ENCODE measurements at regions not wholly inside any gene's neighbourhood (a gene's known extent, or its start where the extent isn't known, plus 50 kb on each side); places are given as distances from the start of the nearest gene placed in this dataset.

- intact Hi-C loops (cut with DNase I) = no loop called here
- DNase-seq (no peak), ATAC-seq (no peak)
- Histone ChIP-seq H3K27me3 (ENCODE audit: control insufficient read depth, insufficient read depth) (no peaks in the 10 kb centered on the region), H3K4me1 (ENCODE audit: control insufficient read depth, insufficient read depth, low read length) (no peaks in the 10 kb centered on the region), H3K9me3 (ENCODE audit: control insufficient read depth, low read length) (no peaks in the 10 kb centered on the region), H3K4me3 (ENCODE audit: low read length) (no peak overlapping the region), H3K27ac (ENCODE audit: low read length) (no peak overlapping the region)
- WGBS = 88% methylated on average over 2 of the region's 2 CpGs
Observed at GRCh38 chr9:2292733-2293132, 277.6 kb downstream of the SMARCA2 start.

DNA sequence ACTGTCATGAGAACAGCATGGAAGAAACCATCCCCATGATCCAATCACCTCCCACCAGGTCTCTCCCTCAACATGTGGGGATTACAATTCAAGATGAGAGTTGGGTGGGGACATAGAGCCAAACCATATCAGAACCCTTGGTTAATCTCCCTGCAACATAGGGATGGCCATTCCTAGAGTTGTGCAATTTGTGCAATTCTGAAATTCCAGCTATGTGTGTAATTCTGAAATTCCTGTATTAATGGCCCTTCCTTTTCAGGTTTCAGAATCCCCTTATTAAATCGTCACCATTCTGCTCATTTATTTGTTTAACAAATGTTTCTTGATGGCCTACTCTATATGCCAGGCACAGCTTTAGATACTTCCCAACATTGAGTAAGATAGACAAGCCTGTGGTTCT lies 282.6 kb downstream of the SMARCA2 start:
- 89% methylated on average over 1 of the region's 1 CpG for WGBS

DNA sequence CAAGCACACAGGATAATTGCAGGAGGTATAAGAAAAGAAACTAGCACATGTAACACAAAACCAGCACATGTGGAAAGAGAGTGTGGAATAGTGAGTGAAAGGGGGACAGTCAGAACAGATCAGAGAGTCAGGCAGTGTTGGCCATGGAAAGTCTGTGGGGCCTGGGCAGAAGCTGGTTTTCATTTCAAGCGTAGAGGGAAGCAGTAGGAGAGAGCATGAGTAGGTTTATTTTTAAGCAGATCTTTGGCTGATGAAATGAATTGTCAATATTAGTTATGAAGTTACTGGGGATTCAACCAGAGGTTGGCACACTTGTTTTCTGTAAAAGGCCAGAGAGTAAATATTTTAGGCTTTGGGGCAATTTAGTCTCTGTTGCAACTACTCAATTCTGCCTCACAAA lies 283.1 kb downstream of the SMARCA2 start:
- H3K27me3 ChIP-seq (ENCODE audit: control insufficient read depth, insufficient read depth) = no peaks in the 10 kb centered on the region
- intact Hi-C loops (cut with DNase I) = no loop called here
- no peaks in the 10 kb centered on the region for H3K4me1 ChIP-seq (ENCODE audit: control insufficient read depth, insufficient read depth, low read length)
- no peak overlapping the region for H3K4me3 ChIP-seq (ENCODE audit: low read length)
- DNase-seq = no peak
- H3K9me3 ChIP-seq (ENCODE audit: control insufficient read depth, low read length) = no peaks in the 10 kb centered on the region
- WGBS = 43% methylated on average over 1 of the region's 1 CpG
- H3K27ac ChIP-seq (ENCODE audit: low read length) = no peak overlapping the region
- no peak for ATAC-seq

More for the DNA sequence above, 282.6 kb downstream of the SMARCA2 start:
- H3K4me1 ChIP-seq (ENCODE audit: control insufficient read depth, insufficient read depth, low read length) = no peaks in the 10 kb centered on the region
- no peak overlapping the region for H3K27ac ChIP-seq (ENCODE audit: low read length)
- H3K4me3 ChIP-seq (ENCODE audit: low read length) = no peak overlapping the region
- no peaks in the 10 kb centered on the region for H3K27me3 ChIP-seq (ENCODE audit: control insufficient read depth, insufficient read depth)
- intact Hi-C loops (cut with DNase I) = no loop called here
- ATAC-seq (no peak), DNase-seq (no peak)
- H3K9me3 ChIP-seq (ENCODE audit: control insufficient read depth, low read length) = no peaks in the 10 kb centered on the region

DNA sequence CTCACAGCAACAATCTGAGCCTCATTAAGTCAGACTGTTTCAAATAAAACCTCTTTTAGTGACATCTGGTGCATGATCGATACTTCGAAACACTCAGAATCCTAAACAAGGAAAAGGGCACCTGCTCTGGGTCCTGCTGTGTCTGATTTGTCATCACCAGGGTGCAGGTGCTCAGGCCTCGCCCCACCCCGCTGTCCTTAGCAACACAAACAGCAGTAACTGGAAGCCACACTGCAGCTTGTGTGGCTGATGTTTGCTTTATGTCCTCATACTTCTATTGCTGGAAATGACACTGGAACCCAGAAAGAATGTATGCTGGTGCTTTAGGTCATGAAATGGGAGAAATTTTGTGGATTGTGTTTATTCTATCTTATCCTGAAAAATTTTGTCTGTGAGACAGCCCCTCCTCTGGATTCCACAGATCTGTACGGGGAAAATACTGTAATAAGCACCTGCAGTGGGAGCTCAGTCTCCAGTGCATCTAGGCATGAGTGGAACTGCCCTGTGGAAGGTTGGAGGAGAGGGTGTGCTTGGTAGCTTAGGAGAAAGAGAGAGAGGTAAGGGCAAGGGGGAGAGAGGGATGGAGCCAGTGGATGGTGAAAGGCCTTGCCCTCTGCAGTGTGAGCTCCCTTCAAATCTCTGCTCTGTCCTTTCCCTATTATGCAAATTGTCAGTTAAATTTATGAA lies 284.2 kb downstream of the SMARCA2 start:
- H3K4me3 ChIP-seq (ENCODE audit: low read length) = no peak overlapping the region
- no peaks in the 10 kb centered on the region for H3K4me1 ChIP-seq (ENCODE audit: control insufficient read depth, insufficient read depth, low read length)
- DNase-seq = no peak
- 90% methylated on average over 5 of the region's 5 CpGs for whole genome bisulfite sequencing
- no peak overlapping the region for H3K27ac ChIP-seq (ENCODE audit: low read length)
- intact Hi-C loops (cut with DNase I) = no loop called here
- ATAC-seq = no peak
- H3K27me3 ChIP-seq (ENCODE audit: control insufficient read depth, insufficient read depth) = no peaks in the 10 kb centered on the region
- H3K9me3 ChIP-seq (ENCODE audit: control insufficient read depth, low read length) = no peaks in the 10 kb centered on the region

DNA sequence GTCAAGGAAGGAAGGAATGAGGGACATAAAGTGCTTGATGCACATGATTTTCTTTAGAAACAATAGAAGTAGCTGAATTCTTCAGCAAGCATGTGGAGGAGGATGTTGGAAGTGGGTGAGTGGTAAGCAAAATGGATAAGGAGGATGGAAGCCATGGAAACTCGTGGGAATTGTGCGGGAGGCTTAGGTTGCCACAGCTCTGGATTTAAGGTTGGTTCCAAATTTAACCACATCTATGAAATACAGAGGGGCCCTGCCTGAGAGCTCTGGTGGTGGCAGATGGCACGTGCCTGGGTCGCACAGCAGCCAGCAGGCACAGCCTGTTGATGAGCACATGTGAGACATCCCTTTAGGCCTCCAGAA lies 284.7 kb downstream of the SMARCA2 start:
- 81% methylated on average over 4 of the region's 4 CpGs for WGBS
- no peak overlapping the region for H3K4me3 ChIP-seq (ENCODE audit: low read length)

GRCh38 chr9:2300325-2300724 lies 285.2 kb downstream of the SMARCA2 start:
- Histone ChIP-seq H3K4me1 (ENCODE audit: control insufficient read depth, insufficient read depth, low read length) (no peaks in the 10 kb centered on the region), H3K4me3 (ENCODE audit: low read length) (no peak overlapping the region), H3K27ac (ENCODE audit: low read length) (no peak overlapping the region), H3K9me3 (ENCODE audit: control insufficient read depth, low read length) (no peaks in the 10 kb centered on the region), H3K27me3 (ENCODE audit: control insufficient read depth, insufficient read depth) (no peaks in the 10 kb centered on the region)
- DNase-seq (no peak), ATAC-seq (no peak)
- intact Hi-C loops (cut with DNase I) = no loop called here

More for the DNA sequence above, 284.7 kb downstream of the SMARCA2 start:
- intact Hi-C loops (cut with DNase I) = no loop called here
- Histone ChIP-seq H3K9me3 (ENCODE audit: control insufficient read depth, low read length) (no peaks in the 10 kb centered on the region), H3K27me3 (ENCODE audit: control insufficient read depth, insufficient read depth) (no peaks in the 10 kb centered on the region), H3K27ac (ENCODE audit: low read length) (no peak overlapping the region), H3K4me1 (ENCODE audit: control insufficient read depth, insufficient read depth, low read length) (no peaks in the 10 kb centered on the region)
- DNase-seq (no peak), ATAC-seq (no peak)

DNA sequence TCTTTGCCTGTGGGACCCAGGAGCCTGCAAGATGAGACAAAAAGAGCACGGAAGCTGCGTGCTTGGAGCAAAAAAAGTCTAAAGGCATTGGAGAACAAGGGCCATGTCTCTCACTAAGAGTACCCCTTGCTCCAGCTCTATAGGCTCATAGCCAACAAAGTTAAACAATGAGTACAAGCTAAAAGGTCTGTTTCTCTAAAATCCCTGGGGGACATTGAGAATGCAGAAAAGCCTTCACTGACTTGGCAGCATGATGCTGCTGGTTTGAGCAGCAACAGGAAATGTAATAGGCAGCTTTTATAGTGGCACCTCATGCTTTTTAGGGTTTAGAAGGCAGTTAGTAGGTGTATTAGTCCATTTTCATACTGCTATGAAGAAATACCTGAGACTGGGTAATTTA lies 287.5 kb downstream of the SMARCA2 start:
- Histone ChIP-seq H3K27me3 (ENCODE audit: control insufficient read depth, insufficient read depth) (no peaks in the 10 kb centered on the region), H3K4me1 (ENCODE audit: control insufficient read depth, insufficient read depth, low read length) (no peaks in the 10 kb centered on the region), H3K4me3 (ENCODE audit: low read length) (no peak overlapping the region), H3K27ac (ENCODE audit: low read length) (no peak overlapping the region), H3K9me3 (ENCODE audit: control insufficient read depth, low read length) (no peaks in the 10 kb centered on the region)
- WGBS = 76% methylated on average over 2 of the region's 2 CpGs
- DNase-seq (no peak), ATAC-seq (no peak)
- intact Hi-C loops (cut with DNase I) = no loop called here

- no peaks in the 10 kb centered on the region for H3K9me3 ChIP-seq (ENCODE audit: control insufficient read depth, low read length)
- H3K4me1 ChIP-seq (ENCODE audit: control insufficient read depth, insufficient read depth, low read length) = no peaks in the 10 kb centered on the region
- no peak overlapping the region for H3K27ac ChIP-seq (ENCODE audit: low read length)
- no peaks in the 10 kb centered on the region for H3K27me3 ChIP-seq (ENCODE audit: control insufficient read depth, insufficient read depth)
- no peak for ATAC-seq
- no peak overlapping the region for H3K4me3 ChIP-seq (ENCODE audit: low read length)
- no peak for DNase-seq
- WGBS = 70% methylated on average over 3 of the region's 3 CpGs
- intact Hi-C loops (cut with DNase I) = no loop called here
Observed at GRCh38 chr9:2303056-2303455, 287.9 kb downstream of the SMARCA2 start.

- intact Hi-C loops (cut with DNase I) = no loop called here
- DNase-seq (no peak), ATAC-seq (no peak)
- 71% methylated on average over 4 of the region's 4 CpGs for WGBS
- Histone ChIP-seq H3K27me3 (ENCODE audit: control insufficient read depth, insufficient read depth) (no peaks in the 10 kb centered on the region), H3K27ac (ENCODE audit: low read length) (no peak overlapping the region), H3K9me3 (ENCODE audit: control insufficient read depth, low read length) (no peaks in the 10 kb centered on the region), H3K4me1 (ENCODE audit: control insufficient read depth, insufficient read depth, low read length) (no peaks in the 10 kb centered on the region), H3K4me3 (ENCODE audit: low read length) (no peak overlapping the region)
Observed at GRCh38 chr9:2307480-2307879, 292.3 kb downstream of the SMARCA2 start.

- Histone ChIP-seq H3K4me1 (ENCODE audit: control insufficient read depth, insufficient read depth, low read length) (no peaks in the 10 kb centered on the region), H3K27ac (ENCODE audit: low read length) (no peak overlapping the region), H3K27me3 (ENCODE audit: control insufficient read depth, insufficient read depth) (no peaks in the 10 kb centered on the region), H3K9me3 (ENCODE audit: control insufficient read depth, low read length) (no peaks in the 10 kb centered on the region), H3K4me3 (ENCODE audit: low read length) (no peak overlapping the region)
- ATAC-seq = no peak
- no peak for DNase-seq
- intact Hi-C loops (cut with DNase I) = no loop called here
Observed at GRCh38 chr9:2311920-2312319, 296.8 kb downstream of the SMARCA2 start.

DNA sequence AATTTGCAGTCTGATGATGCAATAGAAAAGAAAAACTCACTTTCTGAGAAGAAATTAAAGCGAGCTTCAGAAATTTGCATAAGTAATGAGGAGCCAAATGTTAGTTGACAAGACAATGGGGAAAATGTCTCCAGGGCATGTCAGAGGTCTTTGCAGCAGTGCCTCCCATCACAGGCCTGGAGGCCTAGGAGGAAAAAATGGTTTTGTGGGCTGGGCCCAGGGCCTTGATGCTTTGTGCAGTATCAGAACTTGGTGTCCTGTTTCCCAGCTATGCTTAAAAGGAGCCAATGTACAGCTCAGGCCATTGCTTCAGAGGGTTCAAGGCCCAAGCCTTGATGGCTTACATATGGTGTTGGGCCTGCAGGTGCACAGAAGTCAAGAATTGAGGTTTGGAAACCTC lies 298.4 kb downstream of the SMARCA2 start:
- H3K4me3 ChIP-seq (ENCODE audit: low read length) = no peak overlapping the region
- DNase-seq (no peak), ATAC-seq (no peak)
- intact Hi-C loops (cut with DNase I) = no loop called here
- WGBS = 88% methylated on average over 1 of the region's 1 CpG
- no peak overlapping the region for H3K27ac ChIP-seq (ENCODE audit: low read length)
- no peaks in the 10 kb centered on the region for H3K9me3 ChIP-seq (ENCODE audit: control insufficient read depth, low read length)
- H3K4me1 ChIP-seq (ENCODE audit: control insufficient read depth, insufficient read depth, low read length) = no peaks in the 10 kb centered on the region
- H3K27me3 ChIP-seq (ENCODE audit: control insufficient read depth, insufficient read depth) = no peaks in the 10 kb centered on the region

DNA sequence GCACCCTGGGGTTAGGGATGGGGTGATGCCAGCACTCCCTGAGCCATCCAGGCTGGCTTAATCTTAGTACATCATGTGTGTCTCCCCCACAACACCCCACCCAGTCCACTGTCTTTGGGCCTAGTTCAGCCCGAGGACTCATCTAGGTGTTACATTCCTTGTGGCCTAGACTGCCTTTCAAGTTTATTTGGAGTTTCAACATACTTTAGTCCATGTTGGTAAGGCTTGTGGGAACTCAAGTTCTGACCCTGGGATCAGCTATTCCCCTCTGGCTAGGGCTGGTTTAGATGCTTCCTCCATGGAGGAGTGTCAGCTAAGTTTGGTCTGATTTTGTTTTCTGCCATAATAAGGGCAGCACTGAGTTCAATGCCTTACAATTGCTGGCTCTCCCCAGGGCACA lies 302.4 kb downstream of the SMARCA2 start:
- WGBS = 80% methylated on average over 1 of the region's 1 CpG
- H3K9me3 ChIP-seq (ENCODE audit: control insufficient read depth, low read length) = no peaks in the 10 kb centered on the region
- ATAC-seq (no peak), DNase-seq (no peak)
- intact Hi-C loops (cut with DNase I) = no loop called here
- H3K27ac ChIP-seq (ENCODE audit: low read length) = no peak overlapping the region
- no peaks in the 10 kb centered on the region for H3K27me3 ChIP-seq (ENCODE audit: control insufficient read depth, insufficient read depth)
- H3K4me1 ChIP-seq (ENCODE audit: control insufficient read depth, insufficient read depth, low read length) = no peaks in the 10 kb centered on the region
- no peak overlapping the region for H3K4me3 ChIP-seq (ENCODE audit: low read length)
